ENCODE measurements at regions not wholly inside any gene's neighbourhood (a gene's known extent, or its start where the extent isn't known, plus 50 kb on each side); places are given as distances from the start of the nearest gene placed in this dataset.
"Not testable (repeated sequence)": the region's sequence is repeated elsewhere in the genome, so short reads cannot be mapped to it uniquely, and the experiment has no call there.

DNA sequence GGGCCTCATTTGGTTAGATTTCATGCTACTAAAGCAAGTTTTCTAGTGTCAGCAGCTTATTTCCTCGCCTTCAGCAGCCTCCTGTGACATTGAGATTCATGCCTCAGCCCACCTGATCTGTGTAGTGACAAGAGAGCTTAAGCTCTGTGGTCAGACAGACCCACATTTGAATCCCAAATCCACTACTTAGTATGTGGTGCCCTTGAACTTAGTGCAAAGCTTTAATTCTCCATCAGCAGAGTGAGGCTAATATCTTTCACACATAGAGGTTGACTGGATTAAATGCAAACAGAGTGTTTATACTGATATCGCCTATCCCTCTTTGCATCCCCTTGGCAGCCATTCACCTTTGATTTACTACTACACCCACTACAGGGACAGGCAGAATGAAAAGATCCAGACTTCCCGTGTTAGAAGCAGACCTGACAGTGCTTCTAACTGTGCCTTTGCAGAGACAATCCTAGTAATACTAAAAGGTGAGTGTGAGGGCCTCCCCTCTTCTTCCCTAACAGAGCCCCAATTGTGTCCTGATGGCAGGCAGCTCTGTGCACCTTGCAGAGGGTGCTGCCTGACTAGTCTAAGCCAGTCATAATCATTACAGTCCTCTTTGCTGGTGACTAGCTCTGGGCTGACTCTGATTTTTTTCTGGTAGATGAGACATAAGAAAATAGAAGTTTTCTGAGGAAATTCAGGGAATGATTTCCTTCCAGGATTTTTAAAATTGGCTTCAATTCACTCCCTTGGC is 264.0 kb downstream of the CTH start:
- DNase-seq, result peak in 1 of 3 experiments; percentile 13

GRCh38 chr1:70675737-70676156 is 264.7 kb downstream of the CTH start:
- DNase-seq, result no peak

DNA sequence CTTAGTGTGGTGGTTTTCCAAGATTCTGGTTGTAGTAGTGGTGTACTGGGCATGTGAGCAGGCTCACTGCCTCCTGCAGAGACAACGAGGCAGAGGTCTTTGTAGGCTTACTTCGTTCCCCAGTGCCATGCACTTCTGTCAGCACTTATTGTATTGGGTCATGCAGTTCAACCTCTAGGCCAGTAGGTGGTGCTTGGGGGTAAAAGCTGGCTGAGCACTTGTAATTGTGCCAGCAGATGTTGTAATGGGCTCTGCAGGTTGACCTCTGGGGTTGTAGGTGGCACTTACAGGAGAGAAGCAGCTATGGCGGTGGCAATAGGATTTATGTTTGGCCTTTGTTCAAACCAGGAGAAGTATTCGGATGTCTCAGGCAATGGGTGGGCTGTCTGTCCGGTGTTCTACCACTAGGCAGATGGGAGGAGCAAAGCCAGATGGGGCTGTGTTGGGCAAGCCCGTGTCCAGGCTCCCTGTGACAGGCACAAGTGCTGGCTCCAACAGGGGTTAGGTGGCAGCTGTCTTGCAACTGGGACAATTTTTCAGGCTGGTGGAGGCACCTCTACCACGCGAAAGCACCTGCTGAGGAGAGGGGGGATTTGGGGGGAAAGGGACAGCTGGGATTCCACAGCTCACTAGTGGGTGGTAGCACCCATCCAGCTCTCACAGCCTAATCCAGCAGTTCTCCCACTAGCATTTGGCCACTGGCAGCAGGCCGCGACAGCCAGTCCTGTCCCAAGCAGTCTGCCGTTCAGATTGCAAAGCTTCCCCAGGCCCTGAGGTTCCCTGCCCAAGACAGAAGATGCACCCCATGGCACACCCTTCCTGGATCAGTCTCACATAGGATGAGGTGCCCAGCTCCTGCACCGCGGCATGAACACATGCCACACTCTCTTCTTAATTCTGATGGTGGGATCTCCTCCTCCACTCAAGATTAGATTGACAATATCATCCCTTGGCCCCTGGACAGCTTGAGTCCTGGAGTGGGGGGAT is 274.5 kb downstream of the CTH start:
- DNase-seq, result peak; percentile 29 to 77 (median 55)

DNA sequence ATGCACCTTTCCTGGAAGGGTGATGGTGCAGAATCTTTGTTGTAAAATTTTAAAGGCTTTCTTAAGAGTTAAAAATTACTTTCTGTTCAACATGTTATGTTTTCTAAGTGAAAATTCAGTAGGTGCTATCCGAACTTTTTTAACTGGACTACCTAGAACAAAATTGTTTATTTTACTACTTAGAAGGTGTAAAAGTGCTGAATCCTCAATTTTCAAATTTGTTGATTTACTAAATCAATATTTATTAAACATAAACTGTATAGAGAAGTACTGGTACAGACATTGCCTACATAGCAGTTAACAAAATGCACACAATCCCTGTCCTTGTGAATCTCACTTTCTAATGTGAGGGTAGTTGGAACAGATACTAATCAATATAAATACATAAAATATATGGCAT is 277.5 kb downstream of the CTH start:
- DNase-seq, result no peak

DNA sequence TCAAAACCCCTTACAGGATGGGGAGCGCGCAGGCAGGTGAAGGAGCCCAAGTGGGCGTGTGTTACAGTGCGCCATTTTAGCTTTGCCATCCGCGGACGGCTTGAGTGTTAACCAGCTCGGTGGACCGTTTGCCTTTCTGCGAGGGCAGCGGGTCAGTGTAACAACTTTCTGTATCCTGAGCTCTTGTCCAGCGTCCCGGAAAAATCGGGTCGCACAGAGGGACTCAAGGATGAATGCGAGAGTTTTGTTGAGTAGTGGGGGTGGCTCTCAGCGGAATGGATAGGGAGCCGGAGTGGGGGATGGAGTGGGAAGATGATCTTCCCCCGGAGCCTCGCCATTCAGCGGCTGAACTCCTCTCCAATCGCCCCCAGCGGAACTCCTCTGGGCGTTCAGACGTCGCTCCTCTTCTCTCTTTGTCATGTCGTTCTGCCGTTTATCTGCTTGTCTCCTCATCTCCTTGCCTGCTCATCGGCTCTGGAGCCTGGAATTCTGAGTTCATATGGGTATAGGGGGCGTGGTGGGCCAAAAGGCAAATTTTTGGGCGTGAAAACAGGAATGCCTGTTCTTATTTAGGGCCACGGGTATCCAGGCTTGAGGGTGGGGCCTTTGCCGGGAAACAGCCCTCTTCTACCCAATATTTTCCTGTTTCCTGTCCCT is 295.4 kb downstream of the CTH start:
- DNase-seq, result no peak

DNA sequence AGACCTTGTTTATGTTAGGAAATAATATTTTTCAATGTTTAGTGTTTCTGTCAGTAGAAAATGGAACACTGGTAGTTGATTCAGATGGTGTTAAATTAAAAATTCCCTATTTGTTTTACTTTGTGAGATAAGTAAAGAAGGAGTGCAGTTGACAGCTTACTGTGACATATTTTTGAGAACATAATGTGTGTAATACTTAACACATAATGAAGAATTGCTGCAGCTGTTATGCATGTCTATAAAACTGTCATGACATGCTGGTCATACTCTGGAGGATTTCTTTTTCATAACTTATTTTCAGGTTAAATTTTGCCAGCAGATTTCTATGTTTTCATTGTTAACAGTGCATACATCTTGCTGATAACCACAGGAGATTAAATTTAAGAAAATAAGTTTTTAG is 296.1 kb downstream of the CTH start:
- DNase-seq, result no peak

- DNase-seq, result peak in 1 of 3 experiments; percentile 21
Observed at GRCh38 chr1:70714149-70714548, 303.1 kb downstream of the CTH start.

DNA sequence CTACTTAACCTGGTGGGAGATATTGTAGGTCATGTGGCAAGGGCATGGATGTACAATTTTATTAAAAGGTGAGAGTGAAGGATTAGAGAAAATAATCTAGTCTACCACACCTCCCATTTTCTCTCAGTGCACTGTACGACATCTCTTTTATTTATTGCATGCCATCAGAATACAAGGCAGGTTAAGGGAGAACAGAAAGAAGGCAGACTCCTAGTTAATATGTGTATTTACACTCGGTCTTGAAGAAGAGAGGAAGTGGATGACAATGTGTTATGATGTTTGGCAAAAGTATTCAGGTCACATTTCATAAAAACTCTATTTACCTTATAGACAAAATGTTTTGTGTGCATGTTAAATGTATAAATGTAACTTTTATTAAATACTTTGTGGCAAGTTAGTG is 306.1 kb downstream of the CTH start:
- DNase-seq, result no peak

DNA sequence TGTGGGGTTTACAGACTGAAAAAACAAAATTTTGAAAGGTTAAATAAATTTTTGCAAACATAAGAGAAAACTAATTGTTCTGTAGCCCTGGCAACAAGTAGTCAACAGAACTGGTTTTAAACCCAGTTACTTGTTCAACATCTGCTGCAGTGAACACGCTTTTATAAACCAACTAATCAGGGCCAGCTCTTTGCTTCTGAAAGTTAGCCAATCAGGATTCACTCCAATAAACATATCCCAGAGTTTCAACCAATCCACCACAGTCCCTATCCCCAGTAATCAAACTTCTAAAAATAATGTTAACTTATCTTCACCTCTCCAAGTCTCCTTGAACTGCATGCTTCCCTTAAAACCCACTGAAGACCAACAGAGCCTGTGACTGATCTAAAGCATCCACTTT is 306.6 kb downstream of the CTH start:
- peak in 1 of 3 experiments; percentile 47 for DNase-seq

DNA sequence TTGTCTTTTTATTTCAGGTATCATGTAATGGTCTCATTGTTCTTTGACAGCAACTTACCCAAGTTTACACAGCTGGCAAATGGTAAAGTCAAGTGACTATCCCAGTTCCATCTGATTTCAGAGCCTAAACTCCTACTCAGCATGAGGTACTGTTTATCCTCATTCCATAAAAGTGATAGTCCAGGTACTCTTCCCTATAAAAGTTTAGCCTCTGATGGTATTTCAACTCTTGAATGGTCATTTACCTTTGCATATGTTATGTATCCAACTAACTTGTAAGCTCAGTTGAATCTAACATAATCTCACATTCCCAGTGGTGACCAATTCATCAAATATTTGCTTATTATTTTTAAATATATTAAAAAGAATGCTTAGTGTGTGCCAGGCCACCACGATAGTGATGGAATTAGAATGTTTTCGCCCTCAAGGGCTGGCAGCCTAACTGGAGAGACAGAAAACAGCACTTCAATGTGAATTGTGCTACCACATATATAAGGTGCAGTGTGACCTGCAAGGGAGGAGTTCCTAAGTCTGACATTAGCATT is 307.1 kb downstream of the CTH start:
- DNase-seq, result peak in 1 of 3 experiments; percentile 47

DNA sequence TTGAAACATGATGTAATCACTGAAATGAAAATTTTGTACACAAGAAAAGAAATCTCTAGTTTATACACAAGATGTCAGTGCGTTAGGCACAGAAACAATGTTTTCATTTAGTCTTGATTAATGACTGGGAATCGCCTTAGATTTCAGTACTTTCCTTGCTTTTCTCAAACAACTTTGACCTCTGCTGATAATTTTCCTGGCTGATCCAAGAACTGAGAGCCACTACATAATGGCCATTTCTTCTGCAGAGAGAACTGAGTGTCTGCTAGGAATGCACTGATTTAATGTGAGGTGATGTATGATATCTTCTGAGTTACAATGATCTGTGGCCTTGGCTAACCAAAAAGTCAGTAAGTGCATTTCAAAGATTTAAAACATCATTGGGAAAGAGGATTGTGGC is 308.1 kb downstream of the CTH start:
- no peak for DNase-seq

GRCh38 chr1:70720109-70720508 is 309.0 kb downstream of the CTH start:
- no peak for DNase-seq

DNA sequence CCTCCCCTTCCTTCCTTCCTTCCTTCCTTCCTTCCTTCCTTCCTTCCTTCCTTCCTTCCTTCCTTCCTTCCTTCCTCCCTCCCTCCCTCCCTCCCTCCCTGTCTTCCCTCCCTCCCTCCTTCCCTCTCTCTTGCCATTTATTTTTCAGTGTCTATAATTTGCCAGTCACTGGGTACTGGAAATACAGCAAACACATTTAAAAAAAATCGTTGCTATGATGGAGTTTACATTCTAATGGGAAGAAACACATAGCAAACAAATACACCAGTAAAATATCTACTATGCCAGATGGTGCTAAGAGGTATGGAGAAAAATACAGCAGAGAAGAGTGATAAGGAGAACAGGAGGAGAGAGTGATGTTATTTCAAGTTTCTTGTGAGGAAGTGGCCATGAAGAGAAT is 309.5 kb downstream of the CTH start:
- no peak for DNase-seq

- DNase-seq, result peak in 1 of 3 experiments; percentile 31
Observed at GRCh38 chr1:70727886-70728489, 316.9 kb downstream of the CTH start.

- not testable (repeated sequence) for DNase-seq
Observed at GRCh38 chr1:70736518-70736917, 311.1 kb downstream of the PTGER3 start.

GRCh38 chr1:70737125-70737524 is 310.5 kb downstream of the PTGER3 start:
- no peak for DNase-seq

DNA sequence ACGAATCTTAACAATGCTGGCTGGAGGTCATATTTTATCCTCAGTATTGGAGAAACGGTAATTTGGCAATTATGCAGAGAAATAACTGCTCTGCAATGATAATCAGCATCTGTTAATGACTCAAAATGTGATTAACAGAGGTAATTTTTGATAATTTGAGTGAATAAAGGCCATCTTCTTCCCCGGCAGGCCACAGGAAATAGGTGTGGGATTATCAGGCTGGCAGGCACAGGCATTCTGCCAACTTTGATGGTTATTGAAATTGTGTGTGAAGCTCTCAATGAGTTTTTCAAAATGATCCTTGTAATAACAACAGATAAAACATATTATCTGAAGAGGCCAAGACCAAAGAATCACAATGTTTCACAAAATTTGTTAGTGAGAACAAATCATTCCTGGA is 309.0 kb downstream of the PTGER3 start:
- DNase-seq, result peak in 2 of 3 experiments; percentile 67 to 87

DNA sequence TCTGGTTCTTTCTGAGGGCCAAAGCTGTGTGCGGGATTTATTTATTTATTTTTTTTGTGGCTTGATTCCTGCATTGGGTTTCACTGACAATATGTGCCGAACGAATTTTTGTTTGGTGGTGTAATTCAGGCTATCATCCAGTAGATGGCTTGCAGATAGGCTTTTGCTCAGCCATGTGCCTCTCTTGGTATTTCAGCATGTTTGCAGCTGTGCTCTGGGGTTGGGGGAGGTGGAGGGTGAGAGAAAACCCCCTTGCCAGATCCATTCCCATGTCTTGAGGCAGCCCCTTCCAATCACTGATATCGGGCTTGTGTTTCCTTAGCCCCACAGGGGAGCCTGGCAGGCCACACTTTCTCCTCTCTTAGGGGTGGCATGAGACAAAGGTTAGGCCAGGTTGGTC is 302.4 kb downstream of the PTGER3 start:
- no peak for DNase-seq

DNA sequence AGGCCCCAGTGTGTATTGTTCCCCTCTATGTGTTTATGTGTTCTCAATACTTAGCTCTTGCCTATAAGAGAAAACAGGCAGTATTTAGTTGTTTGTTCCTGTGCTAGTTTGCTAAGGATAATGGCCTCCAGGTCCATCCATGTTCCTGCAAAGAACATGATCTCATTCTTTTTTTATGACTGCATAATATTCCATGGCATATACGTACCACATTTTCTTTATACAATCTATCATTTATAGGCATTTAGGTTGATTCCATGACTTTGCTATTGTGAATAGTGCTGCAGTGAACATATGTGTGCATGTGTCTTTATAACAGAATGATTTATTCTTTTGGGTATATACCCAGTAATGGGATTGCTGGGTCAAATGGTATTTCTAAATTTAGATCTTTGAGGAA is 301.6 kb downstream of the PTGER3 start:
- DNase-seq, result not testable (repeated sequence)

- DNase-seq, result not testable (repeated sequence)
Observed at GRCh38 chr1:70747123-70747522, 300.5 kb downstream of the PTGER3 start.

- not testable (repeated sequence) for DNase-seq
Observed at GRCh38 chr1:70751676-70752287, 295.8 kb downstream of the PTGER3 start.

DNA sequence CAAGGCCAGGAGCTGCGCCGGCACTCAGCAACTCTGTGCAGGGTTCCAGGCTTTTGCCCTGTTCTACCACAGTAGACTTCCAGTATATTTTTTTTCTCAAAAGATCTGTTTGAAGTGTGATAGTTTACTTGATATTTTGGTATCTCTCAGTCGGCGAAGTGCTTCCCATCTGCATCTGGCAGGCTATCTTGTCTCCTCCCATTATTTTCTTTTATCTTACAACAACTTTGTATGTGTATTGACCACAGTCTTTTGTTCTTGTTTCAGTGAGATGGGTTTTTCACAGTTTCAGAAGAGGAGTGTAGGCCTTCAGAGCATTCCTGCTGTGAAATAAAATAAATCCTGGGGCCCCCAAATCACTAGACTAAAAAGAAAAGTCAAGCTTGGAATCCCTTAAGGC is 292.9 kb downstream of the PTGER3 start:
- DNase-seq, result no peak
